HG03025 (cell line): ENCODE measurements at regions not wholly inside any gene's neighbourhood (a gene's known extent, or its start where the extent isn't known, plus 50 kb on each side); places are given as distances from the start of the nearest gene placed in this dataset.
A peak's percentile ranks its signal among the peaks of the same experiment; 100 is the strongest.

Experiments
- ATAC-seq: cut with Tn5 transposase; IDR thresholded peaks from one replicate; pipeline ENCODE4 v1.9.1; 2021; ENCODE audit warnings: mild to moderate bottlenecking, moderate library complexity; ENCODE audit not compliant: unreplicated experiment, low FRiP score

GRCh38 chr6:87939776-87940175, 107.9 kb upstream of the SPACA1 start:
- no peak for ATAC-seq

- no peak for ATAC-seq
Measured at GRCh38 chr6:87938287-87938686, 109.4 kb upstream of the SPACA1 start.

- ATAC-seq: no peak
Measured at GRCh38 chr6:87936065-87936464, 111.6 kb upstream of the SPACA1 start.

- ATAC-seq: no peak
Measured at GRCh38 chr6:87935196-87935595, 112.4 kb upstream of the SPACA1 start.

- ATAC-seq: no peak
Measured at GRCh38 chr6:87932361-87932760, 115.3 kb upstream of the SPACA1 start.

- ATAC-seq: peak; percentile 62
Measured at GRCh38 chr6:87929843-87930288, 117.8 kb upstream of the SPACA1 start.

- no peak for ATAC-seq
Measured at GRCh38 chr6:87926687-87927086, 121.0 kb upstream of the SPACA1 start.

- no peak for ATAC-seq
Measured at GRCh38 chr6:87926072-87926471, 121.6 kb upstream of the SPACA1 start.

GRCh38 chr6:87925373-87926060, 122.1 kb upstream of the SPACA1 start:
- ATAC-seq: peak; percentile 42

- no peak for ATAC-seq
Measured at GRCh38 chr6:87923389-87924050, 124.1 kb upstream of the SPACA1 start.

GRCh38 chr6:87922947-87923330, 124.7 kb upstream of the SPACA1 start:
- ATAC-seq: peak; percentile 75

GRCh38 chr6:87922196-87922946, 125.3 kb upstream of the SPACA1 start:
- ATAC-seq: peak; percentile 26

- ATAC-seq: no peak
Measured at GRCh38 chr6:87921034-87921433, 126.6 kb upstream of the SPACA1 start.

- ATAC-seq: no peak
Measured at GRCh38 chr6:87920245-87920644, 127.4 kb upstream of the SPACA1 start.

GRCh38 chr6:87919416-87919815, 128.2 kb upstream of the SPACA1 start:
- ATAC-seq: no peak

GRCh38 chr6:87919001-87919400, 128.6 kb upstream of the SPACA1 start:
- no peak for ATAC-seq

- no peak for ATAC-seq
Measured at GRCh38 chr6:87918461-87918941, 129.1 kb upstream of the SPACA1 start.

GRCh38 chr6:87917886-87918285, 129.8 kb upstream of the SPACA1 start:
- ATAC-seq: no peak

- ATAC-seq: no peak
Measured at GRCh38 chr6:87916446-87916845, 131.2 kb upstream of the SPACA1 start.

GRCh38 chr6:87914637-87915395, 132.8 kb upstream of the SPACA1 start:
- ATAC-seq: peak; percentile 74

GRCh38 chr6:87913974-87914373, 133.7 kb upstream of the SPACA1 start:
- ATAC-seq: no peak
